Endothelial cell of umbilical vein (primary cell): ENCODE measurements at regions not wholly inside any gene's neighbourhood (a gene's known extent, or its start where the extent isn't known, plus 50 kb on each side); places are given as distances from the start of the nearest gene placed in this dataset.

Experiments
- BruUV-seq: library from RNA; stranded (reverse); fragments of 400-500 nt; replicated peaks from 2 replicates; lab custom pipeline; 2021; lab: Mats Ljungman, UMichigan
- CTCF ChIA-PET: fragments of 300-600, 350-600 bp; sonication (Branson Sonifier 250); formaldehyde crosslinking; loops from one replicate; lab custom pipeline; 2021; ENCODE audit warnings: antibody characterized with exemption, inconsistent platforms; lab: Charles Lee
- POLR2A ChIA-PET: fragments of 300-600, 350-600 bp; sonication (Branson Sonifier 250); formaldehyde crosslinking; loops from one replicate; lab custom pipeline; 2021; ENCODE audit warnings: antibody characterized with exemption, inconsistent platforms; lab: Charles Lee
- DNase-seq: peaks from one replicate; pipeline ENCODE4 v3.0.0-alpha.2; 2011; ENCODE audit warnings: low read depth, low spot score
- FAIRE-seq: peaks from 2 replicates; lab custom pipeline; 2011; peaks lifted over from hg19 to GRCh38; lab: Jason Lieb, UNC
- H2AFZ ChIP-seq: 2 replicates; pipeline ENCODE4 v1.6.0; 2012; ENCODE audit warnings: low read depth, low read length, control low read depth, inconsistent platforms
- H3K27ac ChIP-seq: 2 replicates; pipeline ENCODE4 v1.5.1; 2011; ENCODE audit warnings: low read depth, mild to moderate bottlenecking, control low read depth, low read length, moderate library complexity; ENCODE audit not compliant: insufficient read depth
- H3K27me3 ChIP-seq, 2 experiments: 2 replicates each; pipeline versions ENCODE4 v1.6.0 to v1.6.1; 2011; ENCODE audit warnings: low read length in 2 of 2, mixed read lengths in 1 of 2; ENCODE audit not compliant: control insufficient read depth in 2 of 2, insufficient read depth in 2 of 2
- H3K36me3 ChIP-seq, 2 experiments: 2 replicates in 1 of 2; 3 replicates in 1 of 2; pipeline ENCODE4 v1.5.1; 2011; ENCODE audit warnings: low read length in 2 of 2, mild to moderate bottlenecking in 1 of 2, moderate library complexity in 1 of 2; ENCODE audit not compliant: control insufficient read depth in 2 of 2, insufficient read depth in 2 of 2; ENCODE audit errors: extremely low read depth in 1 of 2
- H3K4me1 ChIP-seq: 3 replicates; pipeline ENCODE4 v1.5.1; 2011; ENCODE audit warnings: mild to moderate bottlenecking, low read length; ENCODE audit not compliant: control insufficient read depth, insufficient read depth; ENCODE audit errors: extremely low read depth
- H3K4me2 ChIP-seq: 2 replicates; pipeline ENCODE4 v1.6.1; 2011; ENCODE audit warnings: low read length, control low read depth, mixed read lengths; ENCODE audit not compliant: insufficient read depth
- H3K4me3 ChIP-seq, 3 experiments: fragments of 200-600 bp in 1 of 3; sonication (generic), shearing (Covaris generic) in 1 of 3; replicated peaks in 1 of 3; 2 replicates each; pipeline ENCODE4 v1.5.1; 2011 to 2016; ENCODE audit warnings: control low read depth in 3 of 3, low read length in 3 of 3, mild to moderate bottlenecking in 2 of 3, inconsistent platforms in 1 of 3, low read depth in 1 of 3, moderate library complexity in 1 of 3; ENCODE audit not compliant: insufficient read depth in 1 of 3
- H3K79me2 ChIP-seq: 2 replicates; pipeline ENCODE4 v1.6.0; 2012; ENCODE audit warnings: low read length, inconsistent platforms; ENCODE audit not compliant: control insufficient read depth, insufficient read depth
- H3K9ac ChIP-seq: replicated peaks from 2 replicates; pipeline ENCODE3; 2011; ENCODE audit warnings: low read length, control low read depth; ENCODE audit not compliant: insufficient read depth; ENCODE audit errors: extremely low read depth
- H3K9me1 ChIP-seq: replicated peaks from 3 replicates; pipeline ENCODE4 v1.6.0; 2011; ENCODE audit warnings: mild to moderate bottlenecking, low read length; ENCODE audit not compliant: control insufficient read depth, insufficient read depth; ENCODE audit errors: extremely low read depth
- H3K9me3 ChIP-seq: replicated peaks from 2 replicates; pipeline ENCODE4 v1.5.1; 2012; ENCODE audit warnings: low read length, inconsistent platforms; ENCODE audit not compliant: control insufficient read depth, insufficient read depth
- H4K20me1 ChIP-seq: replicated peaks from 2 replicates; pipeline ENCODE3; 2011; ENCODE audit warnings: mild to moderate bottlenecking, low read length; ENCODE audit not compliant: control insufficient read depth, insufficient read depth; ENCODE audit errors: extremely low read depth
- CTCF ChIP-seq, 2 donors: IDR thresholded peaks; 1 replicate in 1 of 2; 2 replicates in 1 of 2; pipeline ENCODE4 v1.5.1; 2011; ENCODE audit warnings: low read length in 2 of 2, mild to moderate bottlenecking in 2 of 2, moderate library complexity in 2 of 2, control low read depth in 1 of 2, inconsistent platforms in 1 of 2, low read depth in 1 of 2; ENCODE audit not compliant: insufficient read depth in 1 of 2; ENCODE audit errors: extremely low read depth in 1 of 2
- EZH2 ChIP-seq: IDR thresholded peaks from 2 replicates; pipeline ENCODE4 v1.6.1; 2012; ENCODE audit warnings: borderline replicate concordance, low read depth, mild to moderate bottlenecking, moderate library complexity, low read length, inconsistent platforms; ENCODE audit not compliant: severe bottlenecking
- FOS ChIP-seq: IDR thresholded peaks from 2 replicates; pipeline ENCODE4 v1.6.1; 2011; ENCODE audit warnings: mild to moderate bottlenecking, low read length, moderate library complexity, borderline replicate concordance; ENCODE audit not compliant: insufficient read depth
- GATA2 ChIP-seq: IDR thresholded peaks from 2 replicates; pipeline ENCODE4 v1.7.0; 2011; ENCODE audit warnings: low read depth, mild to moderate bottlenecking, moderate library complexity, mixed read lengths, low read length; ENCODE audit not compliant: insufficient read length, insufficient read depth
- JUN ChIP-seq: IDR thresholded peaks from 2 replicates; pipeline ENCODE4 v1.6.1; 2011; ENCODE audit warnings: borderline replicate concordance, low read depth; ENCODE audit not compliant: insufficient read length, insufficient read depth
- MAX ChIP-seq: IDR thresholded peaks from 2 replicates; pipeline ENCODE4 v1.6.1; 2011; ENCODE audit not compliant: insufficient read depth, insufficient read length
- MYC ChIP-seq: IDR thresholded peaks from one replicate; pipeline ENCODE4 v1.6.1; 2011; ENCODE audit warnings: mild to moderate bottlenecking, low read depth, low read length
- POLR2A ChIP-seq: IDR thresholded peaks from 2 replicates; pipeline ENCODE4 v1.6.1; 2012; ENCODE audit warnings: low read depth, mild to moderate bottlenecking, control low read depth, low read length
- POLR2AphosphoS5 ChIP-seq: IDR thresholded peaks from 2 replicates; pipeline ENCODE4 v1.6.1; 2012; ENCODE audit warnings: low read depth, mild to moderate bottlenecking, control low read depth, low read length, moderate library complexity; ENCODE audit not compliant: insufficient read depth
- dilution Hi-C: fragments of 300-500 bp; cut with MboI; formaldehyde crosslinking; loops from one replicate; pipeline ENCODE4 v1.15.0; 2019; ENCODE audit warnings: low sequenced_read_pairs; ENCODE audit not compliant: extremely low pct_ligation_motif_present
- intact Hi-C: fragments of 100-400 bp; cut with micrococcal nuclease; formaldehyde crosslinking; loops from one replicate; pipeline ENCODE4 v1.10.0; 2022

DNA sequence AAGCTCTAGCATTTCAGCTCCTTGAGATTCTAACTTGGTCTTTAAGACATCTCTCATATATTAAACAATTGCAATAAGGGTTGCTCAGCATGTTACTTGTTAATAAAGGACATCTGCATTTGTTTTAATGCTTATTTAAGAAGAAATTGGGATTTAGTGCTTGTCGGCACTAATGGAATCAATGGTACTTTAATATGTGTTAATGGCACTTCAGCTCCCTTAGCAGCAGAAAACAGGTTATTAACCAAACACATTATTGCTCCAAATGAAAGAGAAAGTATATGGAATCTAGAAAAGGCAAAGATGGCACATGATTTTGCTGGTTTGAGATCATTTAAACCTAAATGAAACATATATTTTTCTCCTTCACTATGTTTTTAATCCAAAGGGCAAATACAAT is 137.3 kb upstream of the GOLIM4 start:
- H3K27ac ChIP-seq, result no peak overlapping the region
- H3K9me3 ChIP-seq, result no peaks in the 10 kb centered on the region
- intact Hi-C loops (no loop called here), dilution Hi-C loops (no loop called here)
- no peaks in the 10 kb centered on the region for H3K79me2 ChIP-seq
- BruUV-seq, result no TSS peak
- no peak for TF ChIP-seq CTCF (IDR thresholded peaks at IDR 0.05; ENCODE audit: extremely low read depth in 1 of 2, insufficient read depth in 1 of 2, low read depth in 1 of 2, low read length in 2 of 2)
- TF ChIP-seq EZH2, result no peak
- no peak for TF ChIP-seq MAX
- no peak for TF ChIP-seq POLR2AphosphoS5
- no peak for TF ChIP-seq POLR2A
- no peak for TF ChIP-seq FOS
- TF ChIP-seq GATA2, result no peak
- no peak for TF ChIP-seq JUN
- TF ChIP-seq MYC, result no peak
- no peaks in the 10 kb centered on the region for H4K20me1 ChIP-seq
- DNase-seq (no peak), FAIRE-seq (no peak)
- H3K9me1 ChIP-seq, result no peaks in the 10 kb centered on the region
- peaks cover 2 to 24% of the 10 kb centered on the region in 2 experiments for H3K27me3 ChIP-seq
- no peaks in the 10 kb centered on the region for H3K4me1 ChIP-seq
- H3K36me3 ChIP-seq, result no peaks in the 10 kb centered on the region
- POLR2A ChIA-PET, result no interaction called here
- H2AFZ ChIP-seq, result no peak overlapping the region
- H3K4me3 ChIP-seq, result no peak overlapping the region
- H3K4me2 ChIP-seq, result no peak overlapping the region
- H3K9ac ChIP-seq, result no peak overlapping the region
- CTCF ChIA-PET, result no interaction called here
